ENCODE measurements at regions not wholly inside any gene's neighbourhood (a gene's known extent, or its start where the extent isn't known, plus 50 kb on each side); places are given as distances from the start of the nearest gene placed in this dataset.

DNA sequence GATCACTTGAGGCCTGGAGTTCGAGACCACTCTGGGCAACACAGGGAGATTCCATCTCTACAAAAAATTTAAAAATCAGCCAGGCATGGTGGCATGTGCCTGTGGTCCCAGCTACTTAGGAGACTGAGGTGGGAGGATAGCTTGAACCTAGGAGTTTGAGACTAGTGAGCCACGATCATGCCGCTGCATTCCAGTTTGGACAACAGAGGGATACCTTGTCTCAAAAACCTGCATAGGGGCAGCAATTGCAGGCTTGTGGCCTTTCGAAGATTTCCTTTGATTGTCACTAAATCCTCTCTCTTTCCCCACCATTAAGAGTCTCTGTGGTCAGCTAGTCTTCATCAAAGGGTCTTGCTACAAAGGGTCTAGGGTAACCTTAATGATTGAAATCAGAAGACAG is 60.3 kb downstream of the UTRN start:
- H3K4me3 Mint-ChIP-seq, result no peak overlapping the region
- peaks cover 10% of the 10 kb centered on the region for H3K36me3 Mint-ChIP-seq
- peaks cover 10% of the 10 kb centered on the region for H3K9me3 Mint-ChIP-seq
- no peaks in the 10 kb centered on the region for H3K27me3 Mint-ChIP-seq (ENCODE audit: low read depth)
- DNase-seq (ENCODE audit: low spot score in 2 of 2, unreplicated experiment in 2 of 2), result no peak
- TF ChIP-seq, protein P1, sequence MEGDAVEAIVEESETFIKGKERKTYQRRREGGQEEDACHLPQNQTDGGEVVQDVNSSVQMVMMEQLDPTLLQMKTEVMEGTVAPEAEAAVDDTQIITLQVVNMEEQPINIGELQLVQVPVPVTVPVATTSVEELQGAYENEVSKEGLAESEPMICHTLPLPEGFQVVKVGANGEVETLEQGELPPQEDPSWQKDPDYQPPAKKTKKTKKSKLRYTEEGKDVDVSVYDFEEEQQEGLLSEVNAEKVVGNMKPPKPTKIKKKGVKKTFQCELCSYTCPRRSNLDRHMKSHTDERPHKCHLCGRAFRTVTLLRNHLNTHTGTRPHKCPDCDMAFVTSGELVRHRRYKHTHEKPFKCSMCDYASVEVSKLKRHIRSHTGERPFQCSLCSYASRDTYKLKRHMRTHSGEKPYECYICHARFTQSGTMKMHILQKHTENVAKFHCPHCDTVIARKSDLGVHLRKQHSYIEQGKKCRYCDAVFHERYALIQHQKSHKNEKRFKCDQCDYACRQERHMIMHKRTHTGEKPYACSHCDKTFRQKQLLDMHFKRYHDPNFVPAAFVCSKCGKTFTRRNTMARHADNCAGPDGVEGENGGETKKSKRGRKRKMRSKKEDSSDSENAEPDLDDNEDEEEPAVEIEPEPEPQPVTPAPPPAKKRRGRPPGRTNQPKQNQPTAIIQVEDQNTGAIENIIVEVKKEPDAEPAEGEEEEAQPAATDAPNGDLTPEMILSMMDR (IDR thresholded peaks at IDR 0.05; ENCODE audit: unreplicated experiment), result no peak
- H3K27ac Mint-ChIP-seq, result no peak overlapping the region
- peaks cover 29% of the 10 kb centered on the region for H3K4me1 Mint-ChIP-seq

GRCh38 chr6:144346719-144347447 is 61.7 kb downstream of the UTRN start:
- TF ChIP-seq, protein P1 (IDR thresholded peaks at IDR 0.05; ENCODE audit: unreplicated experiment), result no peak
- H3K4me3 Mint-ChIP-seq, result no peak overlapping the region
- no peak overlapping the region for H3K27ac Mint-ChIP-seq
- H3K27me3 Mint-ChIP-seq (ENCODE audit: low read depth), result no peaks in the 10 kb centered on the region
- peaks cover 31% of the 10 kb centered on the region for H3K4me1 Mint-ChIP-seq
- H3K9me3 Mint-ChIP-seq, result peaks cover 10% of the 10 kb centered on the region
- DNase-seq (ENCODE audit: low spot score in 2 of 2, unreplicated experiment in 2 of 2), result no peak
- peaks cover 10% of the 10 kb centered on the region for H3K36me3 Mint-ChIP-seq

DNA sequence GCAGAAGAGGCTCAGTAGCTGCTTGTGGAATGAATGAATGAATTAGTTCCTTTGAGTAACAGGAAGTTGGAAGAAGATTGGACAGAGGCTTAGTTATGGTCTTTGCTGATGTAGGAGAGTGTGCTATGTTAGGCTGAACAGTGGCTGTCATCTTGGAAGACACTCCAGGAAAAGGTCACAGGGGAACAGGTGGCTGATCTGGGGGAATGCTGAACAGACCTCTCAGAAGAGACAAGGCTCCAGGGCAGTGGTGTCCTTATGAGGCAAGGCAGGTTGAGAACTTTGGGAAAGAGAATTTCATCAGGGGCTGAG is 62.3 kb downstream of the UTRN start:
- TF ChIP-seq, protein P1 (IDR thresholded peaks at IDR 0.05; ENCODE audit: unreplicated experiment), result no peak
- Mint-ChIP-seq H3K9me3 (peaks cover 10% of the 10 kb centered on the region), H3K27me3 (ENCODE audit: low read depth) (no peaks in the 10 kb centered on the region), H3K36me3 (peaks cover 10% of the 10 kb centered on the region), H3K27ac (peak overlapping the region; percentile 11), H3K4me1 (peaks cover 33% of the 10 kb centered on the region), H3K4me3 (no peak overlapping the region)
- no peak for DNase-seq (ENCODE audit: low spot score in 2 of 2, unreplicated experiment in 2 of 2)

DNA sequence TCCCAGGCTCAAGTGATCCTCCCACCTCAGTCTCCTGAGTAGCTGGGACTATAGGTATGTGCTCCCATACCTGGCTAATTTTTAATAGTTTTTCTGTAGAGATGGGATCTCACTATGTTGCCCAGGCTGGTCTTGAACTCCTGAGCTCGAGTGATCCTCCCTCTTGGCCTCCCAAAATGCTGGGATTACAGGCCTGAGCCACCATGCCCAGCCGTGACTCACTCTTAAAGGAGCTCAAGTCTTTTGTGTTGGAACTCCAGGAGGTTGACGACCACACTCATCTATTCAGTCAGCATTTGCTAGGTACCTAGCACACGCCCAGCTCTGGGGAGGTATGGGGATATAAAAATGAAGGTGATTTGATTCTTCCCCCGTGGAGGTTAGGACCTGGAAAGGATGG is 62.8 kb downstream of the UTRN start:
- H3K36me3 Mint-ChIP-seq, result peaks cover 10% of the 10 kb centered on the region
- H3K27ac Mint-ChIP-seq, result no peak overlapping the region
- peaks cover 10% of the 10 kb centered on the region for H3K9me3 Mint-ChIP-seq
- no peak for DNase-seq (ENCODE audit: low spot score in 2 of 2, unreplicated experiment in 2 of 2)
- no peak overlapping the region for H3K4me3 Mint-ChIP-seq
- TF ChIP-seq, protein P1 (IDR thresholded peaks at IDR 0.05; ENCODE audit: unreplicated experiment), result no peak
- H3K4me1 Mint-ChIP-seq, result peaks cover 33% of the 10 kb centered on the region
- H3K27me3 Mint-ChIP-seq (ENCODE audit: low read depth), result no peaks in the 10 kb centered on the region

- no peaks in the 10 kb centered on the region for H3K27me3 Mint-ChIP-seq (ENCODE audit: low read depth)
- H3K4me3 Mint-ChIP-seq, result no peak overlapping the region
- DNase-seq (ENCODE audit: low spot score in 2 of 2, unreplicated experiment in 2 of 2), result no peak
- H3K9me3 Mint-ChIP-seq, result peaks cover 10% of the 10 kb centered on the region
- TF ChIP-seq, protein P1 (IDR thresholded peaks at IDR 0.05; ENCODE audit: unreplicated experiment), result no peak
- peak overlapping the region; percentile 59 for H3K27ac Mint-ChIP-seq
- H3K36me3 Mint-ChIP-seq, result peaks cover 10% of the 10 kb centered on the region
- peaks cover 26% of the 10 kb centered on the region for H3K4me1 Mint-ChIP-seq
These were observed 64.8 kb downstream of the UTRN start for GRCh38 chr6:144349690-144350527.
